Loucy (cell line): ENCODE measurements at regions not wholly inside any gene's neighbourhood (a gene's known extent, or its start where the extent isn't known, plus 50 kb on each side); places are given as distances from the start of the nearest gene placed in this dataset.

Experiments used
- CTCF ChIP-seq: fragments of 200-600 bp; sonication (generic); conservative IDR thresholded peaks from 2 replicates; pipeline ENCODE4 v1.5.1; 2014; ENCODE audit warnings: mild to moderate bottlenecking, antibody characterized with exemption, low read length
- EZH2phosphoT487 ChIP-seq: fragments of 200-600 bp; IDR thresholded peaks from 2 replicates; pipeline ENCODE4 v1.6.1; 2018; ENCODE audit warnings: antibody characterized with exemption, mild to moderate bottlenecking, moderate library complexity, borderline replicate concordance

- no peak for TF ChIP-seq CTCF
- TF ChIP-seq EZH2phosphoT487: no peak
Observed at GRCh38 chr9:1794547-1795270, 220.4 kb upstream of the SMARCA2 start.
